ENCODE measurements at regions not wholly inside any gene's neighbourhood (a gene's known extent, or its start where the extent isn't known, plus 50 kb on each side); places are given as distances from the start of the nearest gene placed in this dataset.

DNA sequence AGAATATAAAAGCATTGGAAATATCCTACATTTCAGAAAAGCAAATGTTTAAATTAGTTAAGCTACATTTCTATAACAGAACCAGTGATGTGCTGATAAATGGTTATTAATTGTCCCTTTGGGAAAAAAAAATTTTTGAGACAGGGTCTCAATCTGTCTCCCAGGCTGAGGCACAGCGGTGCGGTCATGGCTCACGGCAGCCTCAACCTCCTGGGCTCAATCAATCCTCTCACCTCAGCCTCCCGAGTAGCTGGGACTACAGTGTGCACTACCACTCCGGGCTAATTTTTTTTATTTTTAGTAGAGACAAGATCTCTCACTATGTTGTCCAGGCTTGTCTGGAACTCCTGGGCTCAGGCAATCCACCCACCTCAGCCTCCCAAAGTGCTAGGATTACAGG lies 194.8 kb upstream of the SALL3 start:
- TF ChIP-seq, protein P1, sequence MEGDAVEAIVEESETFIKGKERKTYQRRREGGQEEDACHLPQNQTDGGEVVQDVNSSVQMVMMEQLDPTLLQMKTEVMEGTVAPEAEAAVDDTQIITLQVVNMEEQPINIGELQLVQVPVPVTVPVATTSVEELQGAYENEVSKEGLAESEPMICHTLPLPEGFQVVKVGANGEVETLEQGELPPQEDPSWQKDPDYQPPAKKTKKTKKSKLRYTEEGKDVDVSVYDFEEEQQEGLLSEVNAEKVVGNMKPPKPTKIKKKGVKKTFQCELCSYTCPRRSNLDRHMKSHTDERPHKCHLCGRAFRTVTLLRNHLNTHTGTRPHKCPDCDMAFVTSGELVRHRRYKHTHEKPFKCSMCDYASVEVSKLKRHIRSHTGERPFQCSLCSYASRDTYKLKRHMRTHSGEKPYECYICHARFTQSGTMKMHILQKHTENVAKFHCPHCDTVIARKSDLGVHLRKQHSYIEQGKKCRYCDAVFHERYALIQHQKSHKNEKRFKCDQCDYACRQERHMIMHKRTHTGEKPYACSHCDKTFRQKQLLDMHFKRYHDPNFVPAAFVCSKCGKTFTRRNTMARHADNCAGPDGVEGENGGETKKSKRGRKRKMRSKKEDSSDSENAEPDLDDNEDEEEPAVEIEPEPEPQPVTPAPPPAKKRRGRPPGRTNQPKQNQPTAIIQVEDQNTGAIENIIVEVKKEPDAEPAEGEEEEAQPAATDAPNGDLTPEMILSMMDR (IDR thresholded peaks at IDR 0.05): no peak
- no peak for TF ChIP-seq POLR2A (IDR thresholded peaks at IDR 0.05)
- no peaks in the 10 kb centered on the region for H3K4me1 ChIP-seq
- H3K27ac ChIP-seq: no peak overlapping the region
- H3K9me3 ChIP-seq: no peaks in the 10 kb centered on the region
- DNase-seq: no peak
- H3K36me3 ChIP-seq: no peaks in the 10 kb centered on the region
- no peaks in the 10 kb centered on the region for H3K27me3 ChIP-seq
- no peak overlapping the region for H3K4me3 ChIP-seq

DNA sequence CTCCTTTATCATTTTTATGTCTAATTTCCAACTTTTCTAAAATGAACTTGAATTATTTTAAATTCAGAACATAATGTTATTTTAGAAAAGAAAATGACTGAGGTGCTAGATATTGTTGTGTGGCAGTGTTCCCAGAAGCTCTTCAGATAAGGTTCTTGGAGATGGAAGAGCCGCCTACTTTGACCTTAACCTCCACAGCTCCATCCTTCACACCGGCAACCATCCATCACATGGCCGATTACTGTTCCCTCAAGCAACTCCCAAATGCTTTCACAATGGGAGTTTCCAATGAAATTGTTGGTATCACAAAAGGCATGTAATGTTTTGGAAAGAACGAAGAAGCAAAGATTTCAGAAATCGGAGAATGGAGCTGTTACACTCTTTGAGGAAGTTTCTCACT lies 193.9 kb upstream of the SALL3 start:
- Histone ChIP-seq H3K27me3 (no peaks in the 10 kb centered on the region), H3K9me3 (no peaks in the 10 kb centered on the region), H3K27ac (no peak overlapping the region), H3K36me3 (no peaks in the 10 kb centered on the region), H3K4me3 (no peak overlapping the region), H3K4me1 (no peaks in the 10 kb centered on the region)
- no peak for TF ChIP-seq POLR2A (IDR thresholded peaks at IDR 0.05)
- TF ChIP-seq, protein P1 (IDR thresholded peaks at IDR 0.05): no peak
- DNase-seq: no peak

DNA sequence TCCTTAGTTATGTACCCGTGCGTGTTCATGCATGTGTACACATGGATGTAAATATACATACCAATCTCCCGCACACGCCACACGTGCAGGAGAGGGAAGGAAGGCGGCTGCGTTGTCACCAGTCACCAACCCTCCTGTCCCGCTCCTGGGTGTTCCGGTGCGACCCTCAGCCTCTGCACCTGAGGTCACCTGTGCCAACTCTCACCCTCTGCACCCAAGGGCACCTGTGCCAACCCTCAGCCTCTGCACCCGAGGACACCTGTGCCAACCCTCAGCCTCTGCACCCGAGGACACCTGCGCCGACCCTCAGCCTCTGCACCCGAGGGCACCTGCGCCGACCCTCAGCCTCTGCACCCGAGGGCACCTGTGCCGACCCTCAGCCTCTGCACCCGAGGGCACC lies 192.8 kb upstream of the SALL3 start:
- TF ChIP-seq POLR2A (IDR thresholded peaks at IDR 0.05): no peak
- TF ChIP-seq, protein P1 (IDR thresholded peaks at IDR 0.05): no peak
- Histone ChIP-seq H3K27me3 (no peaks in the 10 kb centered on the region), H3K4me3 (no peak overlapping the region), H3K4me1 (no peaks in the 10 kb centered on the region), H3K36me3 (no peaks in the 10 kb centered on the region), H3K9me3 (no peaks in the 10 kb centered on the region), H3K27ac (no peak overlapping the region)
- DNase-seq: no peak

DNA sequence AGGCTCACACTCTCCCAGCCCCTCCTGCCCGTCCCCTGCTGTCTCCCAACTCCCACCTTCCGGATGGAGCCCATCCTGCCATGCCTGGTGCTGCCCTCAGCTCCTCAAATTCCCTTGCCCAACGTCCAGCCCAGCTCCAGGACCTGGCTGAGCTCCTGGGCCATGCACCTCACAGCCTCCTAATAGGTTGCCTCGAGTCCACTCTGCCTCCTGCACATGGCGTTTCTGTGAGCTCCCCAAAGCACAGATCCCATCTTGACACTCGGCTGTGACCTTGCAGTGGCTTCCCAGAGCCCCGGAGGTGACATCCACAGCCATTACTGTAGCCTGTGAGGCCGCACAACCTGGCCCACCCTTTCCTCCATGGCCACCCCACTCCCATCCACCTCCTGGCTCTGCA lies 191.9 kb upstream of the SALL3 start:
- Histone ChIP-seq H3K36me3 (no peaks in the 10 kb centered on the region), H3K27me3 (no peaks in the 10 kb centered on the region), H3K4me3 (no peak overlapping the region), H3K4me1 (no peaks in the 10 kb centered on the region), H3K27ac (no peak overlapping the region), H3K9me3 (no peaks in the 10 kb centered on the region)
- TF ChIP-seq, protein P1 (IDR thresholded peaks at IDR 0.05): no peak
- no peak for TF ChIP-seq POLR2A (IDR thresholded peaks at IDR 0.05)
- DNase-seq: no peak

DNA sequence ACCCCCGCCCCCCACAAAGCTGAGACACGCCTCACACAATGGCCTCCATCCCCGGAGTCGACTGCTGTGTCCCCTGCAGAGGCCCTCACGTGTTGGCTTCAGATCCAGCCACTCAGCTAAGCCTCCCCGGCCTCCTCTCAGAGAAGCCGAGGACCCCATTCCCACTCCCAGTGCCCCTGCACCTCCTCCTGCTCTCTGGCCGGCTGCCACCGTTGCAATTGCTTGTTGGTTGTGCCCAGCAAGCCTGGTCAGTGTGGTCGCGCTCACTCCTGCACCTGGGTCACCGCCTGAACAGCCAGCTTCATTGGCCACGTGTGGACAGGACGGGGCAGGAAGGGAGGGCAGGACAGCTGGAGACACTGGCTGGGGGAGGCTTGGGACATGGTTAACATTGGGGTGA lies 191.5 kb upstream of the SALL3 start:
- H3K27ac ChIP-seq: no peak overlapping the region
- H3K4me1 ChIP-seq: no peaks in the 10 kb centered on the region
- no peak overlapping the region for H3K4me3 ChIP-seq
- no peaks in the 10 kb centered on the region for H3K36me3 ChIP-seq
- no peak for DNase-seq
- no peaks in the 10 kb centered on the region for H3K9me3 ChIP-seq
- H3K27me3 ChIP-seq: no peaks in the 10 kb centered on the region
- TF ChIP-seq POLR2A (IDR thresholded peaks at IDR 0.05): no peak
- TF ChIP-seq, protein P1 (IDR thresholded peaks at IDR 0.05): no peak

DNA sequence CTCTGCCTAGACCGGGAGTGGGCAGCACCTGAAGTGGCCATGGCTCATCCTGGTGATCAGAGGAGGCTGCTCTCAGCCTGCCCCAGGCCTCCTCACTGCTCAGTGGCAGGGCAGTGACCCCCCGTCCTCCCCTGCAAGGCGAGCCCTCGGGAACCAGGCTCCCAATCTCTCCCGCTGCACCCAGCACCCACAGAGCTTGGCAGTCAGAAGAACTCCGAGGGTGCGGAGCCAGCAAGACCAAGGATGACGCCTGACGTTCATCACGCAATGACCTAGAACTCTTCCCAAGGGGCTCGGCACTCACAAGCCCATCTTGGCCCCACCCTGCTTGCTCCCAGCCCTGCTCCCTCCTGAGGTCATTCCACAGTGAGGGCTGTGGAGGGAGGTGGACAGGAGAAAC lies 189.8 kb upstream of the SALL3 start:
- TF ChIP-seq POLR2A (IDR thresholded peaks at IDR 0.05): no peak
- TF ChIP-seq, protein P1 (IDR thresholded peaks at IDR 0.05): no peak
- no peaks in the 10 kb centered on the region for H3K27me3 ChIP-seq
- H3K36me3 ChIP-seq: no peaks in the 10 kb centered on the region
- H3K4me3 ChIP-seq: no peak overlapping the region
- H3K4me1 ChIP-seq: no peaks in the 10 kb centered on the region
- H3K9me3 ChIP-seq: no peaks in the 10 kb centered on the region
- H3K27ac ChIP-seq: no peak overlapping the region
- no peak for DNase-seq
